Neural progenitor cell (in vitro differentiated cells): ENCODE measurements at regions not wholly inside any gene's neighbourhood (a gene's known extent, or its start where the extent isn't known, plus 50 kb on each side); places are given as distances from the start of the nearest gene placed in this dataset.
A peak's percentile ranks its signal among the peaks of the same experiment; 100 is the strongest.

Experiments
- CTCF ChIP-seq: fragments of 200-600 bp; sonication (generic); IDR thresholded peaks from 2 replicates; pipeline ENCODE4 v1.5.1; 2017; ENCODE audit warnings: antibody characterized with exemption, mild to moderate bottlenecking
- EZH2 ChIP-seq: fragments of 200-600 bp; sonication (generic); IDR thresholded peaks from 2 replicates; pipeline ENCODE4 v1.6.1; 2017; ENCODE audit warnings: antibody characterized with exemption, mild to moderate bottlenecking, moderate library complexity
- EZH2phosphoT487 ChIP-seq: fragments of 200-600 bp; sonication (generic); IDR thresholded peaks from 2 replicates; pipeline ENCODE4 v1.6.1; 2017; ENCODE audit warnings: antibody characterized with exemption

GRCh38 chr17:11082559-11082958 is 158.5 kb upstream of the SHISA6 start:
- TF ChIP-seq EZH2phosphoT487, result peak; percentile 69
- no peak for TF ChIP-seq CTCF
- TF ChIP-seq EZH2, result no peak
